NAMALWA (cell line): ENCODE measurements at regions not wholly inside any gene's neighbourhood (a gene's known extent, or its start where the extent isn't known, plus 50 kb on each side); places are given as distances from the start of the nearest gene placed in this dataset.

Experiments used
- DNase-seq: peaks from one replicate; pipeline ENCODE4 v3.0.0-alpha.2; 2015; ENCODE audit warnings: low spot score

DNA sequence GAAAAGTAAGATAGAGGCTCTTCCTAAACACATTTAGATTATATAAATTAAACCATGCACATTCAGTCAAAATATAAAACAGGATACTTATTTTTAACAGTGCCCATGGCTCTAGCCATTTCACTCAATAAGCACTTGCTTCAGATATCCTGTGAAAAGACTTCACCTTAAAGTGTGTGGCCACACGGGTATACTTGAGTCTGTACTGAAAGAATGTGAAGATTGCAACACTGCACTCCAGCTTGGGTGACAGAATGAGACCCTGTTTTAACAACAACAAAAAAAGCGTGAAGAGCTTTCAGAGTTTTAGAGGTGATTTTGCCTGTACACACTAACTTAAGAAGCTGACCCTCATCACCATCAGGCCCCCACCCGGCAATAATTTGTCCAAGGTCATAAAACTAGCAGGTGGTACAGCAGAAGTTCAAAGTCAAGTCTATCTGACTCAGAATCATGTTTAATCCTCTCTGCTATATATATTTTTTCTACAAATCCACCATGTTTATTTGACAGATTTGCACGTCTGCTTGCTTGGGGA lies 203.5 kb upstream of the GUCY1A2 start:
- no peak for DNase-seq

GRCh38 chr11:107218123-107219013 lies 200.1 kb upstream of the GUCY1A2 start:
- DNase-seq: no peak

- no peak for DNase-seq
These were observed 199.2 kb upstream of the GUCY1A2 start for GRCh38 chr11:107217444-107217843.

DNA sequence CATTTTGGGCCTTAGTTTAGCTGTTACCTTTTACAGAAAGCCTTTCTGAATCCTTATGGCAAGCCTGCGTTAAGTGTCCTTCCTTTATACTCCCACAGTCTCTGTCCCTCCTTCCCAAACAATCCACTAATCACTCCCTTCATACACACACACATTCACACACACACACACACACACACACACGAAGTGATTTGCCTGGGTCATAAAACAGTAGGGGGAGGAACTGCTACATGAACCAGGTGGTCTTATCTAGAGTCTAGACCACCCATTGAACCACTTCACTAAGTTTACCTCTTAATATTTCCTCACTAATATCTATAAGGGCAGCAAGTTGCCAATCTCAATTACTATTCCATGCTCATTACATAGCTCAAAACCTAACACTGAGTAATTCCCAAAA lies 196.7 kb upstream of the GUCY1A2 start:
- DNase-seq: no peak

GRCh38 chr11:107203656-107204055 lies 185.4 kb upstream of the GUCY1A2 start:
- DNase-seq: no peak

DNA sequence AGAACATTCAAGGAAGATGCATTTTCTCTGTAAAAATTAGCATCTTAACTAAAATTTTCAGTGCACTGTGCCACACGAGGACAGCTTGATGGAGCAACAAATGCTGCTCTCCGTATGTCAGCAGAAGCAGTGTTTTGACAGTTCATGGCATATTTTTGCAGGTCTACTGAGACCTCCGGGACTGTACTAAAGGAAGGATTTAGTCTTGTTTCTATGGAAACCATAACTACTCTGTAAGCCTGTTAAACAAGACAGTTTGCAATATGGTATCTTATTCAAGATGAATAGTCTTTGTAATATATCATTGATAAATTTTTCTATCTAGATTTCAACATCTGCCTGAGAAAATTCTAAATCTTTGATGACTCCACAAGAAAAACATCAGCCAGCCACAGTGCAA lies 184.0 kb upstream of the GUCY1A2 start:
- DNase-seq: no peak

- no peak for DNase-seq
These were observed 180.3 kb upstream of the GUCY1A2 start for GRCh38 chr11:107198490-107199007.

DNA sequence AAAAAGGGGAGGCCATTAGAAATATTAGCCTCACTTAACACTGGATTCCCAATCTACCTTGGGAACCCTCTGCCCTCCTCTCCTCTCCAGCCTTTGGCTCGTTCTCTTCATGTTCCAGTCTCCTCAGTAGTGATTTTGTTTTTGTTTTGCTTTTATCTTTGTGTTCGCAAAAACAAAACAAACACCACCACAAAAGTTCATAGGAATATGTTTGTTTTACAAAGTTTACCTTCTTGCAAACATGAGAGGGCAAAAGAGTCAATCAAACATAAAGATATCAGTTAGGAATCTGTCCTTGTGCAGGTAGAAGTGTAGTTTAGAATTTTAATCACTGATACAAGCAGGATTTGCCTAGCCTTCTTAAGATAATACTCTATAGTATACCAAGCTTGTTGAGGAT lies 179.7 kb upstream of the GUCY1A2 start:
- no peak for DNase-seq

GRCh38 chr11:107196732-107197131 lies 178.5 kb upstream of the GUCY1A2 start:
- DNase-seq: no peak

GRCh38 chr11:107184986-107185385 lies 166.7 kb upstream of the GUCY1A2 start:
- no peak for DNase-seq

GRCh38 chr11:107183953-107184352 lies 165.7 kb upstream of the GUCY1A2 start:
- DNase-seq: no peak

GRCh38 chr11:107182978-107183377 lies 164.7 kb upstream of the GUCY1A2 start:
- DNase-seq: no peak

DNA sequence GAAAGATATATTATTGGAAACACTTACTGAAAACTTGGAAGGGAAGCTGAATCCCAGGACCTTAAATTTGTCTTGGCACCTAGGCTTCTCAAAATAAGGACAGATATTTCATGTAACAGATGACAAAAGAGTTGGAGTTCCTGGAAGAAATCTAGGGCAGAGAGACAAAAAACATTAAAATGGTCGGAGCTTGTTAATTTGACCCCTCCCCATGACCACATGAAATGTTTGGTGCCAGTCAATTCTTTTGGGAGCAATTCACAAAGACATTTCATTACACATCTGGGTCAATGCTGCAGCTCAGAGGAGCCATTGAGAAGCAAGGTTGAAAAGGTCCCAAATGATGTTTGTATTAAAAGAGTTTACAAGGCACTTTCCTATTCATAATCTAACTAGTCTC lies 162.0 kb upstream of the GUCY1A2 start:
- no peak for DNase-seq

- DNase-seq: no peak
These were observed 161.6 kb upstream of the GUCY1A2 start for GRCh38 chr11:107179829-107180228.

DNA sequence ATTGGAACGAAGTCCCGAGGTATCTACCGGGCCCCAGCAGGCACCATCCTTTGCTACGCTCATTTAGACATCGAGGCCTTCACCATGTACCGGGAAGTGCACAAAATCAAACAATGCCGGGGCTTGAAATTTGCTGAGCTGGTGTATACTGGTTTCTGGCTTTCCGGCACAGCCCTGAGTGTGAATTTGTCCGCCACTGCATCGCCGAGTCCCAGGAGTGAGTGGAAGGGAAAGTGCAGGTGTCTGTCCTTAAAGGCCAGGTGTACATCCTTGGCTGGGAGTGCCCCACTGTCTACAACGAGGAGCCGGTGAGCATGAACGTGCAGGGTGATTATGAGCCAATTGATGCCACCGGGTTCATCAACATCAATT lies 158.8 kb upstream of the GUCY1A2 start:
- DNase-seq: no peak

- DNase-seq: no peak
These were observed 158.2 kb upstream of the GUCY1A2 start for GRCh38 chr11:107176148-107177105.

- DNase-seq: no peak
These were observed 156.6 kb upstream of the GUCY1A2 start for GRCh38 chr11:107174856-107175255.

DNA sequence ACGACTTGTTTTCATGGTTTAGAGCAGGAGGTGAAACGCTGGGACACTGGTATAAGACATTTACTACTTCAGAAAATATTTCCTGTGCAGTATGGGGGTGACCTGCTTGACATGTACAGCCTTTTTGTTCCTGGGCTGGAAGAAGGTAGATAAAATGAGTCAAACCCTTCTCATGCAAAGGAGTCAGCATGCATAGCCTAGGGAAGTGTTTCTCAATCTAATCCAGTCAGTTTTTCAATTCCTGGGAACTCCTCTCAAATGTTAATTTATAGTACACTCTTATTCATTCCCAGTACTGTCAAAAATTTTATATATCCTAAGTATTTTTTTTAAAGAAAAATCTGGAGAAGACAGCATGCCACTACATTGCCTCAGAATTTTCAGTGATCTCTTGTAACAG lies 154.7 kb upstream of the GUCY1A2 start:
- no peak for DNase-seq

DNA sequence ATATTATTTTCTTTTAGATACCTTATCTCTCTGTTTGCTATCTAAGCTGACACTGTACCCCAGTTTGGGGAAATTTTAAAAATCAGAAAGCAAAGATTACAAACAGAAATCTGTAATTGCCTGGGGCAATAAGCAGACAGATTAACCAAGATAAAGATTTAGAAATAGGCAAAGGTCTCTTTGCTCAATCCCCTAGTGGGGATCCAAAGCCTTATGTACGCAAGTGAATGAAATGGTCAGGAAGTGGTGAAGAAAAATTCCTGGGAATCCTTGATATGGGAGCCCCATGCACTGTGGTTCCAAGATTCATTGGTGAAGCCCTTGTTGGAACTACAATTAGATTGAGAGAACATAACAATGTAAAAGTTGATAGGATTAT lies 139.5 kb upstream of the GUCY1A2 start:
- DNase-seq: no peak

GRCh38 chr11:107157146-107157808 lies 139.0 kb upstream of the GUCY1A2 start:
- no peak for DNase-seq

GRCh38 chr11:107151579-107151978 lies 133.3 kb upstream of the GUCY1A2 start:
- DNase-seq: no peak

DNA sequence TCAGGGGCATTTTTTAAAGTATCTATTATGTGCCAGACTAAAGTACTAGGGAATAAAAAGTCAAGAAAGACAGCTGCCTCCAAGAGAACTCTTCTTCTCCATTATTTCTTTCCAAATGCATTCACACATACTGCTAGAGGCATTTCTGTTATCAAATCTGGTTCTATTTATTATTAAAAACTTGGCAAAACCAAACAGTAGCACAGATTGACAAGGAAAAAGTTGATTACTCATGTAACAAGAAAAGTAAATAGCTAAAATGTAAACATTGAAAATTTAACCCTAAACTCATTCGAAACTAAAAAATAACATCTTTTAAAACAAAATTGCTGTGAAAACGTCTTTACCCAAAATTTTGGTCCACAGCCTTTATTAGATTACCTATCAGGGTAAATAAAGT lies 132.9 kb upstream of the GUCY1A2 start:
- DNase-seq: no peak
